Limb (tissue), 2 donors: ENCODE measurements at regions not wholly inside any gene's neighbourhood (a gene's known extent, or its start where the extent isn't known, plus 50 kb on each side); places are given as distances from the start of the nearest gene placed in this dataset.

Experiments used
- DNase-seq, 2 donors: peaks; one replicate each; pipeline ENCODE4 v3.0.0-alpha.2; 2016; ENCODE audit errors: extremely low spot score in 2 of 2

- no peak for DNase-seq
Observed at GRCh38 chr7:142413280-142414000, 155.6 kb upstream of the PRSS58 start.

GRCh38 chr7:142412551-142413193, 154.8 kb upstream of the PRSS58 start:
- no peak for DNase-seq

- no peak for DNase-seq
Observed at GRCh38 chr7:142409471-142409870, 151.6 kb upstream of the PRSS58 start.

GRCh38 chr7:142408794-142409193, 150.9 kb upstream of the PRSS58 start:
- no peak for DNase-seq

- DNase-seq, result no peak
Observed at GRCh38 chr7:142407939-142408570, 150.2 kb upstream of the PRSS58 start.

GRCh38 chr7:142405122-142405765, 147.4 kb upstream of the PRSS58 start:
- DNase-seq, result no peak

GRCh38 chr7:142401951-142402350, 144.1 kb upstream of the PRSS58 start:
- no peak for DNase-seq

GRCh38 chr7:142400042-142400533, 142.2 kb upstream of the PRSS58 start:
- DNase-seq, result no peak

GRCh38 chr7:142391191-142391992, 133.5 kb upstream of the PRSS58 start:
- DNase-seq, result no peak

GRCh38 chr7:142389544-142389943, 131.7 kb upstream of the PRSS58 start:
- DNase-seq, result no peak

GRCh38 chr7:142385491-142386340, 127.9 kb upstream of the PRSS58 start:
- peak in 1 of 2 donors; percentile 41 for DNase-seq

- DNase-seq, result no peak
Observed at GRCh38 chr7:142384493-142384922, 126.7 kb upstream of the PRSS58 start.

- DNase-seq, result no peak
Observed at GRCh38 chr7:142383841-142384492, 126.1 kb upstream of the PRSS58 start.

- no peak for DNase-seq
Observed at GRCh38 chr7:142381727-142382390, 124.0 kb upstream of the PRSS58 start.

- DNase-seq, result no peak
Observed at GRCh38 chr7:142380069-142380468, 122.2 kb upstream of the PRSS58 start.

- no peak for DNase-seq
Observed at GRCh38 chr7:142379201-142379885, 121.5 kb upstream of the PRSS58 start.

- no peak for DNase-seq
Observed at GRCh38 chr7:142377567-142377966, 119.7 kb upstream of the PRSS58 start.

- DNase-seq, result no peak
Observed at GRCh38 chr7:142376356-142376997, 118.6 kb upstream of the PRSS58 start.
